ENCODE measurements at regions not wholly inside any gene's neighbourhood (a gene's known extent, or its start where the extent isn't known, plus 50 kb on each side); places are given as distances from the start of the nearest gene placed in this dataset.

GRCh38 chr18:24793742-24794141, 333.3 kb downstream of the HRH4 start:
- peak; percentile 3 for DNase-seq

GRCh38 chr18:24795129-24795528, 334.7 kb downstream of the HRH4 start:
- DNase-seq, result no peak

GRCh38 chr18:24797981-24798380, 337.5 kb downstream of the HRH4 start:
- no peak for DNase-seq

GRCh38 chr18:24799176-24799575, 338.7 kb downstream of the HRH4 start:
- peak; percentile 5 for DNase-seq

GRCh38 chr18:24799720-24800119, 339.3 kb downstream of the HRH4 start:
- no peak for DNase-seq

- DNase-seq, result peak; percentile 69
These were observed 340.6 kb downstream of the HRH4 start for GRCh38 chr18:24801001-24801400.

- no peak for DNase-seq
These were observed 342.0 kb downstream of the HRH4 start for GRCh38 chr18:24802456-24802855.

GRCh38 chr18:24805156-24805555, 344.7 kb downstream of the HRH4 start:
- DNase-seq, result no peak

GRCh38 chr18:24809173-24809950, 348.9 kb downstream of the HRH4 start:
- no peak for DNase-seq

- no peak for DNase-seq
These were observed 350.3 kb downstream of the HRH4 start for GRCh38 chr18:24810561-24811305.

- DNase-seq, result no peak
These were observed 351.7 kb downstream of the HRH4 start for GRCh38 chr18:24811950-24812681.

GRCh38 chr18:24814521-24814920, 354.1 kb downstream of the HRH4 start:
- DNase-seq, result no peak

- DNase-seq, result no peak
These were observed 356.7 kb downstream of the HRH4 start for GRCh38 chr18:24817150-24817549.

- DNase-seq, result no peak
These were observed 357.3 kb downstream of the HRH4 start for GRCh38 chr18:24817587-24818371.

- DNase-seq, result no peak
These were observed 358.0 kb downstream of the HRH4 start for GRCh38 chr18:24818441-24818840.

- no peak for DNase-seq
These were observed 358.9 kb downstream of the HRH4 start for GRCh38 chr18:24819141-24819890.

- peak; percentile 6 for DNase-seq
These were observed 365.0 kb downstream of the HRH4 start for GRCh38 chr18:24825397-24825796.

- DNase-seq, result no peak
These were observed 366.2 kb downstream of the HRH4 start for GRCh38 chr18:24826605-24827004.

- DNase-seq, result no peak
These were observed 367.1 kb downstream of the HRH4 start for GRCh38 chr18:24827501-24827900.

- DNase-seq, result no peak
These were observed 370.6 kb downstream of the HRH4 start for GRCh38 chr18:24831081-24831480.

GRCh38 chr18:24831871-24832665, 371.6 kb downstream of the HRH4 start:
- no peak for DNase-seq
